KMS-11 (cell line): ENCODE measurements at regions not wholly inside any gene's neighbourhood (a gene's known extent, or its start where the extent isn't known, plus 50 kb on each side); places are given as distances from the start of the nearest gene placed in this dataset.

Source experiments
- H2AFZ ChIP-seq: fragments of 200-600 bp; sonication (generic); 2 replicates; pipeline ENCODE4 v1.6.1; 2016; ENCODE audit warnings: antibody characterized with exemption, mixed run types, low read depth
- H3K27ac ChIP-seq: fragments of 200-600 bp; sonication (generic); 2 replicates; pipeline ENCODE4 v1.6.1; 2016; ENCODE audit warnings: mild to moderate bottlenecking, mixed run types
- H3K27me3 ChIP-seq: fragments of 200-600 bp; sonication (generic); 2 replicates; pipeline ENCODE4 v1.6.1; 2017; ENCODE audit warnings: mild to moderate bottlenecking, low read depth, mixed run types, moderate library complexity; ENCODE audit not compliant: insufficient read depth
- H3K36me3 ChIP-seq: fragments of 200-600 bp; sonication (generic); 2 replicates; pipeline ENCODE4 v1.6.1; 2017; ENCODE audit warnings: mild to moderate bottlenecking, mixed run types; ENCODE audit not compliant: insufficient read depth
- H3K4me1 ChIP-seq: fragments of 200-600 bp; sonication (generic); 2 replicates; pipeline ENCODE4 v1.6.1; 2016; ENCODE audit warnings: mild to moderate bottlenecking, low read depth, mixed run types; ENCODE audit not compliant: poor library complexity, severe bottlenecking
- H3K4me2 ChIP-seq: fragments of 200-600 bp; sonication (generic); 2 replicates; pipeline ENCODE4 v1.7.0; 2016; ENCODE audit warnings: mild to moderate bottlenecking, mixed run types
- H3K4me3 ChIP-seq: fragments of 200-600 bp; sonication (generic); IDR thresholded peaks from 2 replicates; pipeline ENCODE4 v1.6.1; 2017; ENCODE audit warnings: low read depth, low read length, mixed read lengths; ENCODE audit not compliant: insufficient read depth
- H3K79me2 ChIP-seq: fragments of 200-600 bp; sonication (generic); 2 replicates; pipeline ENCODE4 v1.6.1; 2016; ENCODE audit warnings: low read depth, mixed run types; ENCODE audit not compliant: insufficient read depth
- H3K9ac ChIP-seq: fragments of 200-600 bp; sonication (generic); 2 replicates; pipeline ENCODE4 v1.6.1; 2016; ENCODE audit warnings: mild to moderate bottlenecking, mixed run types
- H4K20me1 ChIP-seq: fragments of 200-600 bp; sonication (generic); 2 replicates; pipeline ENCODE4 v1.6.1; 2016; ENCODE audit warnings: mild to moderate bottlenecking, mixed run types; ENCODE audit not compliant: insufficient read depth
- CTCF ChIP-seq: fragments of 200-600 bp; sonication (generic); conservative IDR thresholded peaks from 2 replicates; pipeline ENCODE4 v1.6.1; 2017; ENCODE audit warnings: low read depth, mild to moderate bottlenecking, antibody characterized with exemption, low read length, moderate library complexity, mixed read lengths

- no peaks in the 10 kb centered on the region for H3K27me3 ChIP-seq
- no peak for TF ChIP-seq CTCF
- H4K20me1 ChIP-seq: no peaks in the 10 kb centered on the region
- no peaks in the 10 kb centered on the region for H3K79me2 ChIP-seq
- H3K9ac ChIP-seq: no peak overlapping the region
- H3K36me3 ChIP-seq: no peaks in the 10 kb centered on the region
- H2AFZ ChIP-seq: no peak overlapping the region
- no peak overlapping the region for H3K4me2 ChIP-seq
- H3K4me3 ChIP-seq: no peak overlapping the region
- H3K4me1 ChIP-seq: no peaks in the 10 kb centered on the region
- H3K27ac ChIP-seq: no peak overlapping the region
These were observed 310.6 kb downstream of the MAP2K6 start for GRCh38 chr17:69725146-69725545.

GRCh38 chr17:69728816-69729215 is 314.3 kb downstream of the MAP2K6 start:
- Histone ChIP-seq H3K79me2 (no peaks in the 10 kb centered on the region), H3K27ac (no peak overlapping the region), H3K9ac (no peak overlapping the region), H3K27me3 (no peaks in the 10 kb centered on the region), H3K4me3 (no peak overlapping the region), H4K20me1 (no peaks in the 10 kb centered on the region), H3K36me3 (no peaks in the 10 kb centered on the region), H2AFZ (no peak overlapping the region), H3K4me1 (no peaks in the 10 kb centered on the region), H3K4me2 (no peak overlapping the region)
- TF ChIP-seq CTCF: no peak

- TF ChIP-seq CTCF: no peak
These were observed 315.4 kb downstream of the MAP2K6 start for GRCh38 chr17:69729944-69730343.

GRCh38 chr17:69732272-69732918 is 317.9 kb downstream of the MAP2K6 start:
- H3K4me2 ChIP-seq: no peak overlapping the region
- TF ChIP-seq CTCF: no peak
- H3K79me2 ChIP-seq: no peaks in the 10 kb centered on the region
- H3K4me1 ChIP-seq: no peaks in the 10 kb centered on the region
- H3K9ac ChIP-seq: no peak overlapping the region
- H3K4me3 ChIP-seq: no peak overlapping the region
- no peaks in the 10 kb centered on the region for H3K27me3 ChIP-seq
- no peaks in the 10 kb centered on the region for H3K36me3 ChIP-seq
- no peaks in the 10 kb centered on the region for H4K20me1 ChIP-seq
- no peak overlapping the region for H3K27ac ChIP-seq
- no peak overlapping the region for H2AFZ ChIP-seq

More at GRCh38 chr17:69729944-69730343, 315.4 kb downstream of the MAP2K6 start:
- H3K4me2 ChIP-seq: no peak overlapping the region
- H4K20me1 ChIP-seq: no peaks in the 10 kb centered on the region
- H3K27ac ChIP-seq: no peak overlapping the region
- H3K4me3 ChIP-seq: no peak overlapping the region
- H3K4me1 ChIP-seq: no peaks in the 10 kb centered on the region
- no peak overlapping the region for H3K9ac ChIP-seq
- no peaks in the 10 kb centered on the region for H3K79me2 ChIP-seq
- no peaks in the 10 kb centered on the region for H3K36me3 ChIP-seq
- H2AFZ ChIP-seq: no peak overlapping the region
- no peaks in the 10 kb centered on the region for H3K27me3 ChIP-seq
